HL-60 (cell line): ENCODE measurements at regions not wholly inside any gene's neighbourhood (a gene's known extent, or its start where the extent isn't known, plus 50 kb on each side); places are given as distances from the start of the nearest gene placed in this dataset.

Experiments used
- DNase-seq, 2 experiments: peaks; one replicate each; pipeline ENCODE4 v3.0.0-alpha.2; 2010 to 2020; ENCODE audit warnings: low read depth in 1 of 2, low spot score in 1 of 2
- H3K27ac ChIP-seq: fragments of 250-450 bp; sonication (Bioruptor Pico); replicated peaks from 2 replicates; pipeline ENCODE4 v1.5.1; 2020; ENCODE audit warnings: mild to moderate bottlenecking, moderate library complexity
- H3K27me3 ChIP-seq: fragments of 250-450 bp; sonication (Bioruptor Pico); 2 replicates; pipeline ENCODE4 v1.5.1; 2021; ENCODE audit warnings: mild to moderate bottlenecking, moderate library complexity; ENCODE audit not compliant: insufficient read depth, poor library complexity, severe bottlenecking
- H3K4me3 ChIP-seq: replicated peaks from 2 replicates; pipeline ENCODE4 v1.5.1; 2011; ENCODE audit warnings: mild to moderate bottlenecking, control low read depth, low read length; ENCODE audit not compliant: insufficient read depth
- CTCF ChIP-seq: IDR thresholded peaks from one replicate; pipeline ENCODE4 v1.5.1; 2011; ENCODE audit warnings: low read length, control low read depth, inconsistent platforms; ENCODE audit not compliant: insufficient read depth
- GABPA ChIP-seq: IDR thresholded peaks from 2 replicates; pipeline ENCODE4 v1.6.1; 2012; ENCODE audit warnings: low read depth
- POLR2AphosphoS5 ChIP-seq: IDR thresholded peaks from 2 replicates; pipeline ENCODE4 v1.6.1; 2012; ENCODE audit warnings: low read depth
- REST ChIP-seq: IDR thresholded peaks from 2 replicates; pipeline ENCODE4 v1.6.1; 2012; ENCODE audit warnings: low read depth; ENCODE audit not compliant: insufficient replicate concordance
- SPI1 ChIP-seq: IDR thresholded peaks from 2 replicates; pipeline ENCODE4 v1.6.1; 2012; ENCODE audit warnings: low read depth, mild to moderate bottlenecking, borderline replicate concordance

GRCh38 chr10:129046962-129047361, 420.1 kb upstream of the MGMT start:
- TF ChIP-seq POLR2AphosphoS5 (no peak), REST (no peak), GABPA (no peak), CTCF (no peak), SPI1 (no peak)
- Histone ChIP-seq H3K4me3 (no peak overlapping the region), H3K27ac (no peak overlapping the region), H3K27me3 (peaks cover 3% of the 10 kb centered on the region)
- no peak for DNase-seq

- TF ChIP-seq POLR2AphosphoS5 (no peak), SPI1 (no peak)
- no peak for DNase-seq
These were observed 419.4 kb upstream of the MGMT start for GRCh38 chr10:129047600-129047999.

GRCh38 chr10:129048513-129048912, 418.5 kb upstream of the MGMT start:
- TF ChIP-seq GABPA = no peak
- Histone ChIP-seq H3K27me3 (no peaks in the 10 kb centered on the region), H3K4me3 (no peak overlapping the region), H3K27ac (no peak overlapping the region)
- no peak for DNase-seq

More at GRCh38 chr10:129047600-129047999, 419.4 kb upstream of the MGMT start:
- Histone ChIP-seq H3K4me3 (no peak overlapping the region), H3K27ac (no peak overlapping the region), H3K27me3 (peaks cover 3% of the 10 kb centered on the region)

- TF ChIP-seq GABPA (no peak), CTCF (no peak), POLR2AphosphoS5 (no peak), REST (no peak), SPI1 (no peak)
- DNase-seq = no peak
- Histone ChIP-seq H3K27ac (no peak overlapping the region), H3K27me3 (no peaks in the 10 kb centered on the region), H3K4me3 (no peak overlapping the region)
These were observed 417.5 kb upstream of the MGMT start for GRCh38 chr10:129049501-129049900.

- no peak overlapping the region for H3K27ac ChIP-seq
- no peaks in the 10 kb centered on the region for H3K27me3 ChIP-seq
- DNase-seq = no peak
- no peak for TF ChIP-seq POLR2AphosphoS5
- no peak overlapping the region for H3K4me3 ChIP-seq
These were observed 411.8 kb upstream of the MGMT start for GRCh38 chr10:129055225-129055624.
